ENCODE measurements at regions not wholly inside any gene's neighbourhood (a gene's known extent, or its start where the extent isn't known, plus 50 kb on each side); places are given as distances from the start of the nearest gene placed in this dataset.

DNA sequence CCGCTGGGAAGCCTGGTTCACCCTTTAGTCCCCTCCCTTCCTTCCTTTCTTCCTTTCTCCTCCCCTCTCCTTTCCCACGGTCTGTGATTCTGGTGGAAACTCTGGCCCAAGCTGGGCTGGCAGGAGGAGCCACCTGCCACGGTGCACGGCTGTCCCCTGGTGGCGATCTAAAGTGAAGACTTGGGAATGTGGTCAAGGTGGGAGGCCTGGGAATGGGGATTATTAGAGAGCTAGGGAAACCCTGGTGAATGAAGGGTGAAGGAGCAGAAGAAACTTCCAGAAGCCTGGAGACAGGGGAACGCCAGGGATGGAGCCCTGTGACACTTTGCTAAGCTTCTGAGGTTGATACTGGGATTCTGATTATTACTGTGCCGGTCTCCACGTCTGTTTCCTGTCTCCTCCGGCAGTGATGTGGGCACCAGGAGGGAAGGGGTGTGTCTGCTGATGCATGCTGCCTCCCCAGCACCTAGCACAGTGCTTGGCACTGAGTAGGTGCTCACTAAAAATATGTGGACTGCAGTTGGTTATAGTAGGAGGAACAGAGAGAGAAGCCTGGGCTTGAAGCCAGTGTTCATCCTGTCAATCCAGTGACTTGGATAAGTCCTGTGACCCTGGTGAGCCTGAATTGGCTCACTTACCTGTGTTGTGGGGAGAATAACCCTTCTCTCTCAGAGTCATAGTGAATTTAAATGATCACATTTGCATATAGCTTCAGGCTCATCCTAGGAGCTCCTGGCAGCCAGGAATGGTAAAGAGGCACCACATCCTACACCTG, 71.2 kb upstream of the NBPF3 start:
- TF ChIP-seq, protein P1, sequence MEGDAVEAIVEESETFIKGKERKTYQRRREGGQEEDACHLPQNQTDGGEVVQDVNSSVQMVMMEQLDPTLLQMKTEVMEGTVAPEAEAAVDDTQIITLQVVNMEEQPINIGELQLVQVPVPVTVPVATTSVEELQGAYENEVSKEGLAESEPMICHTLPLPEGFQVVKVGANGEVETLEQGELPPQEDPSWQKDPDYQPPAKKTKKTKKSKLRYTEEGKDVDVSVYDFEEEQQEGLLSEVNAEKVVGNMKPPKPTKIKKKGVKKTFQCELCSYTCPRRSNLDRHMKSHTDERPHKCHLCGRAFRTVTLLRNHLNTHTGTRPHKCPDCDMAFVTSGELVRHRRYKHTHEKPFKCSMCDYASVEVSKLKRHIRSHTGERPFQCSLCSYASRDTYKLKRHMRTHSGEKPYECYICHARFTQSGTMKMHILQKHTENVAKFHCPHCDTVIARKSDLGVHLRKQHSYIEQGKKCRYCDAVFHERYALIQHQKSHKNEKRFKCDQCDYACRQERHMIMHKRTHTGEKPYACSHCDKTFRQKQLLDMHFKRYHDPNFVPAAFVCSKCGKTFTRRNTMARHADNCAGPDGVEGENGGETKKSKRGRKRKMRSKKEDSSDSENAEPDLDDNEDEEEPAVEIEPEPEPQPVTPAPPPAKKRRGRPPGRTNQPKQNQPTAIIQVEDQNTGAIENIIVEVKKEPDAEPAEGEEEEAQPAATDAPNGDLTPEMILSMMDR (conservative IDR thresholded peaks at IDR 0.05; ENCODE audit: low read depth, low read length), result peak; percentile 99
- TF ChIP-seq EZH2 (IDR thresholded peaks at IDR 0.05; ENCODE audit: low read length, unreplicated experiment), result no peak
- no peak for TF ChIP-seq EZH2phosphoT487 (IDR thresholded peaks at IDR 0.05; ENCODE audit: borderline replicate concordance, low read length)
